Cardiac muscle cell (in vitro differentiated cells and primary cell): ENCODE measurements at regions not wholly inside any gene's neighbourhood (a gene's known extent, or its start where the extent isn't known, plus 50 kb on each side); places are given as distances from the start of the nearest gene placed in this dataset.

Experiments used
- DNase-seq, 2 donors: peaks; one replicate each; pipeline versions ENCODE4 v3.0.0 to v3.0.0-alpha.2; 2010 to 2017; ENCODE audit warnings: low read depth in 1 of 2, low spot score in 1 of 2
- H3K27ac ChIP-seq: fragments of 200-600 bp; sonication (generic); 2 replicates; pipeline ENCODE4 v1.5.1; 2016
- H3K27me3 ChIP-seq: fragments of 200-600 bp; sonication (generic); 2 replicates; pipeline ENCODE4 v1.6.0; 2016; ENCODE audit warnings: control low read depth
- H3K36me3 ChIP-seq: fragments of 200-600 bp; sonication (generic); 2 replicates; pipeline ENCODE4 v1.5.1; 2016; ENCODE audit warnings: control low read depth
- H3K4me1 ChIP-seq: fragments of 200-600 bp; sonication (generic); 2 replicates; pipeline ENCODE4 v1.8.1; 2017; ENCODE audit warnings: low read depth, mild to moderate bottlenecking, mixed run types
- H3K4me3 ChIP-seq: fragments of 200-600 bp; sonication (generic); 2 replicates; pipeline ENCODE4 v1.5.1; 2016; ENCODE audit warnings: mild to moderate bottlenecking
- H3K9me3 ChIP-seq: fragments of 200-600 bp; sonication (generic); 2 replicates; pipeline ENCODE4 v1.5.1; 2017; ENCODE audit warnings: low read depth, mild to moderate bottlenecking, control low read depth
- CTCF ChIP-seq: IDR thresholded peaks from 2 replicates; pipeline ENCODE4 v1.5.1; 2012; ENCODE audit warnings: low read depth, mild to moderate bottlenecking, low read length

- Histone ChIP-seq H3K4me1 (no peaks in the 10 kb centered on the region), H3K27ac (no peak overlapping the region), H3K36me3 (no peaks in the 10 kb centered on the region), H3K27me3 (no peaks in the 10 kb centered on the region), H3K9me3 (no peaks in the 10 kb centered on the region), H3K4me3 (no peak overlapping the region)
- TF ChIP-seq CTCF = no peak
- no peak for DNase-seq
Measured at GRCh38 chr14:48473944-48474343, 798.5 kb upstream of the MDGA2 start.

GRCh38 chr14:48456051-48456450, 780.6 kb upstream of the MDGA2 start:
- TF ChIP-seq CTCF = no peak
- H3K27ac ChIP-seq = no peak overlapping the region
- H3K4me1 ChIP-seq = no peaks in the 10 kb centered on the region
- H3K36me3 ChIP-seq = no peaks in the 10 kb centered on the region
- no peak overlapping the region for H3K4me3 ChIP-seq
- H3K9me3 ChIP-seq = no peaks in the 10 kb centered on the region
- H3K27me3 ChIP-seq = no peaks in the 10 kb centered on the region
- DNase-seq = no peak

- Histone ChIP-seq H3K4me1 (no peaks in the 10 kb centered on the region), H3K4me3 (no peak overlapping the region), H3K9me3 (no peaks in the 10 kb centered on the region), H3K36me3 (no peaks in the 10 kb centered on the region), H3K27me3 (no peaks in the 10 kb centered on the region), H3K27ac (no peak overlapping the region)
- TF ChIP-seq CTCF = no peak
- DNase-seq = no peak
Measured at GRCh38 chr14:48454887-48455286, 779.5 kb upstream of the MDGA2 start.

GRCh38 chr14:48452437-48452995, 777.1 kb upstream of the MDGA2 start:
- H3K4me3 ChIP-seq = no peak overlapping the region
- no peak for DNase-seq
- no peaks in the 10 kb centered on the region for H3K27me3 ChIP-seq
- no peaks in the 10 kb centered on the region for H3K9me3 ChIP-seq
- no peak for TF ChIP-seq CTCF
- H3K4me1 ChIP-seq = no peaks in the 10 kb centered on the region
- H3K36me3 ChIP-seq = no peaks in the 10 kb centered on the region
- no peak overlapping the region for H3K27ac ChIP-seq

- no peak for TF ChIP-seq CTCF
- Histone ChIP-seq H3K27me3 (no peaks in the 10 kb centered on the region), H3K4me1 (no peaks in the 10 kb centered on the region), H3K9me3 (no peaks in the 10 kb centered on the region), H3K4me3 (no peak overlapping the region), H3K36me3 (no peaks in the 10 kb centered on the region), H3K27ac (no peak overlapping the region)
- no peak for DNase-seq
Measured at GRCh38 chr14:48435221-48435620, 759.8 kb upstream of the MDGA2 start.

- H3K36me3 ChIP-seq = no peaks in the 10 kb centered on the region
- H3K4me1 ChIP-seq = no peaks in the 10 kb centered on the region
- no peak for DNase-seq
- H3K27ac ChIP-seq = no peak overlapping the region
- H3K4me3 ChIP-seq = no peak overlapping the region
- H3K9me3 ChIP-seq = no peaks in the 10 kb centered on the region
- no peaks in the 10 kb centered on the region for H3K27me3 ChIP-seq
- TF ChIP-seq CTCF = no peak
Measured at GRCh38 chr14:48430805-48431204, 755.4 kb upstream of the MDGA2 start.
